ENCODE measurements at regions not wholly inside any gene's neighbourhood (a gene's known extent, or its start where the extent isn't known, plus 50 kb on each side); places are given as distances from the start of the nearest gene placed in this dataset.
"Not testable (repeated sequence)": the region's sequence is repeated elsewhere in the genome, so short reads cannot be mapped to it uniquely, and the experiment has no call there.

- Histone ChIP-seq H3K4me3 (ENCODE audit: low read length) (no peak overlapping the region), H3K9me3 (ENCODE audit: low read length) (no peaks in the 10 kb centered on the region), H3K4me1 (ENCODE audit: insufficient read depth, low read length) (no peaks in the 10 kb centered on the region), H3K27me3 (ENCODE audit: insufficient read depth, low read length) (no peaks in the 10 kb centered on the region), H3K36me3 (ENCODE audit: insufficient read depth, low read length) (no peaks in the 10 kb centered on the region), H2AFZ (ENCODE audit: low read depth, low read length) (no peak overlapping the region)
Observed at GRCh38 chr13:27327633-27328032, 57.0 kb downstream of the RASL11A start.

- H3K9me3 ChIP-seq (ENCODE audit: low read length) = no peaks in the 10 kb centered on the region
- H2AFZ ChIP-seq (ENCODE audit: low read depth, low read length) = no peak overlapping the region
- H3K4me3 ChIP-seq (ENCODE audit: low read length) = no peak overlapping the region
- H3K4me1 ChIP-seq (ENCODE audit: insufficient read depth, low read length) = no peaks in the 10 kb centered on the region
- H3K36me3 ChIP-seq (ENCODE audit: insufficient read depth, low read length) = no peaks in the 10 kb centered on the region
- H3K27me3 ChIP-seq (ENCODE audit: insufficient read depth, low read length) = no peaks in the 10 kb centered on the region
Observed at GRCh38 chr13:27329210-27329609, 58.6 kb downstream of the RASL11A start.

- H3K27me3 ChIP-seq (ENCODE audit: insufficient read depth, low read length) = no peaks in the 10 kb centered on the region
- no peak overlapping the region for H2AFZ ChIP-seq (ENCODE audit: low read depth, low read length)
- no peaks in the 10 kb centered on the region for H3K36me3 ChIP-seq (ENCODE audit: insufficient read depth, low read length)
- H3K4me3 ChIP-seq (ENCODE audit: low read length) = no peak overlapping the region
- peaks cover 5% of the 10 kb centered on the region for H3K4me1 ChIP-seq (ENCODE audit: insufficient read depth, low read length)
- no peaks in the 10 kb centered on the region for H3K9me3 ChIP-seq (ENCODE audit: low read length)
Observed at GRCh38 chr13:27334774-27335435, 64.3 kb downstream of the RASL11A start.

GRCh38 chr13:27336014-27336673 lies 65.5 kb downstream of the RASL11A start:
- Histone ChIP-seq H3K4me3 (ENCODE audit: low read length) (no peak overlapping the region), H2AFZ (ENCODE audit: low read depth, low read length) (no peak overlapping the region), H3K9me3 (ENCODE audit: low read length) (no peaks in the 10 kb centered on the region), H3K4me1 (ENCODE audit: insufficient read depth, low read length) (peaks cover 5% of the 10 kb centered on the region), H3K27me3 (ENCODE audit: insufficient read depth, low read length) (no peaks in the 10 kb centered on the region), H3K36me3 (ENCODE audit: insufficient read depth, low read length) (no peaks in the 10 kb centered on the region)

- no peaks in the 10 kb centered on the region for H3K36me3 ChIP-seq (ENCODE audit: insufficient read depth, low read length)
- peaks cover 11% of the 10 kb centered on the region for H3K27me3 ChIP-seq (ENCODE audit: insufficient read depth, low read length)
- no peaks in the 10 kb centered on the region for H3K9me3 ChIP-seq (ENCODE audit: low read length)
- H3K4me1 ChIP-seq (ENCODE audit: insufficient read depth, low read length) = peaks cover 5% of the 10 kb centered on the region
- no peak overlapping the region for H2AFZ ChIP-seq (ENCODE audit: low read depth, low read length)
- H3K4me3 ChIP-seq (ENCODE audit: low read length) = no peak overlapping the region
Observed at GRCh38 chr13:27338207-27338606, 67.6 kb downstream of the RASL11A start.

GRCh38 chr13:27338816-27339215 lies 68.2 kb downstream of the RASL11A start:
- Histone ChIP-seq H3K9me3 (ENCODE audit: low read length) (no peaks in the 10 kb centered on the region), H3K4me3 (ENCODE audit: low read length) (no peak overlapping the region), H2AFZ (ENCODE audit: low read depth, low read length) (no peak overlapping the region)

GRCh38 chr13:27339299-27339698 lies 68.7 kb downstream of the RASL11A start:
- Histone ChIP-seq H3K4me1 (ENCODE audit: insufficient read depth, low read length) (peaks cover 5% of the 10 kb centered on the region), H3K36me3 (ENCODE audit: insufficient read depth, low read length) (no peaks in the 10 kb centered on the region), H2AFZ (ENCODE audit: low read depth, low read length) (no peak overlapping the region), H3K4me3 (ENCODE audit: low read length) (no peak overlapping the region), H3K9me3 (ENCODE audit: low read length) (no peaks in the 10 kb centered on the region), H3K27me3 (ENCODE audit: insufficient read depth, low read length) (peaks cover 11% of the 10 kb centered on the region)

More at GRCh38 chr13:27338816-27339215, 68.2 kb downstream of the RASL11A start:
- peaks cover 5% of the 10 kb centered on the region for H3K4me1 ChIP-seq (ENCODE audit: insufficient read depth, low read length)
- H3K27me3 ChIP-seq (ENCODE audit: insufficient read depth, low read length) = peaks cover 11% of the 10 kb centered on the region
- no peaks in the 10 kb centered on the region for H3K36me3 ChIP-seq (ENCODE audit: insufficient read depth, low read length)

- Histone ChIP-seq H3K36me3 (ENCODE audit: insufficient read depth, low read length) (no peaks in the 10 kb centered on the region), H3K27me3 (ENCODE audit: insufficient read depth, low read length) (peaks cover 14% of the 10 kb centered on the region), H3K9me3 (ENCODE audit: low read length) (no peaks in the 10 kb centered on the region), H2AFZ (ENCODE audit: low read depth, low read length) (no peak overlapping the region), H3K4me1 (ENCODE audit: insufficient read depth, low read length) (no peaks in the 10 kb centered on the region), H3K4me3 (ENCODE audit: low read length) (no peak overlapping the region)
Observed at GRCh38 chr13:27341616-27342015, 71.0 kb downstream of the RASL11A start.

- no peaks in the 10 kb centered on the region for H3K9me3 ChIP-seq (ENCODE audit: low read length)
- peaks cover 8% of the 10 kb centered on the region for H3K27me3 ChIP-seq (ENCODE audit: insufficient read depth, low read length)
- no peak overlapping the region for H2AFZ ChIP-seq (ENCODE audit: low read depth, low read length)
- H3K36me3 ChIP-seq (ENCODE audit: insufficient read depth, low read length) = no peaks in the 10 kb centered on the region
- H3K4me1 ChIP-seq (ENCODE audit: insufficient read depth, low read length) = no peaks in the 10 kb centered on the region
- H3K4me3 ChIP-seq (ENCODE audit: low read length) = no peak overlapping the region
Observed at GRCh38 chr13:27347211-27347772, 76.7 kb downstream of the RASL11A start.

- Histone ChIP-seq H3K9me3 (ENCODE audit: low read length) (no peaks in the 10 kb centered on the region), H3K36me3 (ENCODE audit: insufficient read depth, low read length) (no peaks in the 10 kb centered on the region), H3K27me3 (ENCODE audit: insufficient read depth, low read length) (peaks cover 5% of the 10 kb centered on the region), H2AFZ (ENCODE audit: low read depth, low read length) (no peak overlapping the region), H3K4me1 (ENCODE audit: insufficient read depth, low read length) (peaks cover under 1% of the 10 kb centered on the region), H3K4me3 (ENCODE audit: low read length) (no peak overlapping the region)
Observed at GRCh38 chr13:27348461-27348860, 76.0 kb upstream of the GTF3A start.

- Histone ChIP-seq H3K36me3 (ENCODE audit: insufficient read depth, low read length) (no peaks in the 10 kb centered on the region), H3K4me1 (ENCODE audit: insufficient read depth, low read length) (peaks cover 3% of the 10 kb centered on the region), H3K27me3 (ENCODE audit: insufficient read depth, low read length) (peaks cover 5% of the 10 kb centered on the region), H3K9me3 (ENCODE audit: low read length) (no peaks in the 10 kb centered on the region), H3K4me3 (ENCODE audit: low read length) (no peak overlapping the region), H2AFZ (ENCODE audit: low read depth, low read length) (no peak overlapping the region)
Observed at GRCh38 chr13:27349458-27349857, 75.0 kb upstream of the GTF3A start.

GRCh38 chr13:27350825-27351224 lies 73.6 kb upstream of the GTF3A start:
- H2AFZ ChIP-seq (ENCODE audit: low read depth, low read length); H3K4me1 ChIP-seq (ENCODE audit: insufficient read depth, low read length): not testable (repeated sequence)

GRCh38 chr13:27352698-27353097 lies 71.7 kb upstream of the GTF3A start:
- Histone ChIP-seq H3K4me3 (ENCODE audit: low read length) (no peak overlapping the region), H2AFZ (ENCODE audit: low read depth, low read length) (no peak overlapping the region), H3K36me3 (ENCODE audit: insufficient read depth, low read length) (no peaks in the 10 kb centered on the region), H3K4me1 (ENCODE audit: insufficient read depth, low read length) (peaks cover 3% of the 10 kb centered on the region), H3K27me3 (ENCODE audit: insufficient read depth, low read length) (peaks cover 3% of the 10 kb centered on the region), H3K9me3 (ENCODE audit: low read length) (no peaks in the 10 kb centered on the region)

More at GRCh38 chr13:27350825-27351224, 73.6 kb upstream of the GTF3A start:
- not testable (repeated sequence) for H3K27me3 ChIP-seq (ENCODE audit: insufficient read depth, low read length); H3K9me3 ChIP-seq (ENCODE audit: low read length); H3K4me3 ChIP-seq (ENCODE audit: low read length); H3K36me3 ChIP-seq (ENCODE audit: insufficient read depth, low read length)

Data from neuron (in vitro differentiated cells).